HG02571 (cell line): ENCODE measurements at regions not wholly inside any gene's neighbourhood (a gene's known extent, or its start where the extent isn't known, plus 50 kb on each side); places are given as distances from the start of the nearest gene placed in this dataset.

Experiments used
- ATAC-seq: cut with Tn5 transposase; IDR thresholded peaks from one replicate; pipeline ENCODE4 v1.9.1; 2021; ENCODE audit warnings: mild to moderate bottlenecking, moderate library complexity; ENCODE audit not compliant: unreplicated experiment

GRCh38 chr12:92003701-92004100 lies 141.9 kb downstream of the BTG1 start:
- ATAC-seq, result no peak

GRCh38 chr12:92002673-92003382 lies 142.8 kb downstream of the BTG1 start:
- ATAC-seq, result no peak

GRCh38 chr12:92002195-92002649 lies 143.4 kb downstream of the BTG1 start:
- no peak for ATAC-seq

- no peak for ATAC-seq
These were observed 145.0 kb downstream of the BTG1 start for GRCh38 chr12:92000597-92000996.

- no peak for ATAC-seq
These were observed 145.8 kb downstream of the BTG1 start for GRCh38 chr12:91999823-92000222.

- no peak for ATAC-seq
These were observed 147.3 kb downstream of the BTG1 start for GRCh38 chr12:91998316-91998715.

- no peak for ATAC-seq
These were observed 151.3 kb downstream of the BTG1 start for GRCh38 chr12:91994208-91994797.

- ATAC-seq, result no peak
These were observed 152.2 kb downstream of the BTG1 start for GRCh38 chr12:91993287-91994017.

GRCh38 chr12:91991399-91992187 lies 154.1 kb downstream of the BTG1 start:
- ATAC-seq, result no peak

- no peak for ATAC-seq
These were observed 155.1 kb downstream of the BTG1 start for GRCh38 chr12:91990525-91990924.

GRCh38 chr12:91989143-91989542 lies 156.5 kb downstream of the BTG1 start:
- no peak for ATAC-seq

GRCh38 chr12:91988086-91988923 lies 157.3 kb downstream of the BTG1 start:
- ATAC-seq, result no peak

GRCh38 chr12:91986084-91986483 lies 159.6 kb downstream of the BTG1 start:
- ATAC-seq, result no peak

GRCh38 chr12:91985002-91985787 lies 160.5 kb downstream of the BTG1 start:
- no peak for ATAC-seq

GRCh38 chr12:91984556-91984955 lies 161.1 kb downstream of the BTG1 start:
- no peak for ATAC-seq

- no peak for ATAC-seq
These were observed 161.7 kb downstream of the BTG1 start for GRCh38 chr12:91983935-91984334.

- ATAC-seq, result no peak
These were observed 162.7 kb downstream of the BTG1 start for GRCh38 chr12:91982946-91983345.

- no peak for ATAC-seq
These were observed 165.2 kb downstream of the BTG1 start for GRCh38 chr12:91980389-91980821.

GRCh38 chr12:91978143-91978542 lies 167.5 kb downstream of the BTG1 start:
- no peak for ATAC-seq
